Lung (tissue), 11 donors: ENCODE measurements at regions not wholly inside any gene's neighbourhood (a gene's known extent, or its start where the extent isn't known, plus 50 kb on each side); places are given as distances from the start of the nearest gene placed in this dataset.
A peak's percentile ranks its signal among the peaks of the same experiment; 100 is the strongest.

ENCODE experiments used
- ATAC-seq: fragments of 200-7000 bp; cut with Tn5 transposase; one replicate; pipeline ENCODE4 v1.9.1; 2020; ENCODE audit warnings: moderate number of reproducible peaks; ENCODE audit not compliant: insufficient read depth, low FRiP score
- DNase-seq, 3 donors: peaks; one replicate each; pipeline ENCODE4 v3.0.0-alpha.2; 2013 to 2017
- H3K27ac ChIP-seq, 2 donors: one replicate each; pipeline ENCODE4 v1.5.1; 2013; ENCODE audit warnings: mild to moderate bottlenecking in 2 of 2, moderate library complexity in 2 of 2, control low read depth in 1 of 2, inconsistent platforms in 1 of 2, low read depth in 1 of 2, low read length in 1 of 2
- H3K27me3 ChIP-seq, 3 donors: one replicate each; pipeline ENCODE4 v1.5.1; 2013; ENCODE audit warnings: low read length in 2 of 3; ENCODE audit not compliant: control insufficient read depth in 3 of 3, insufficient read depth in 3 of 3
- H3K36me3 ChIP-seq, 4 donors: one replicate each; pipeline ENCODE4 v1.5.1; 2013; ENCODE audit warnings: low read length in 4 of 4, mild to moderate bottlenecking in 1 of 4, moderate library complexity in 1 of 4; ENCODE audit not compliant: control insufficient read depth in 4 of 4, insufficient read depth in 4 of 4
- H3K4me1 ChIP-seq, 5 donors: one replicate each; pipeline ENCODE4 v1.5.1; 2013; ENCODE audit warnings: low read length in 5 of 5, mild to moderate bottlenecking in 2 of 5, moderate library complexity in 1 of 5; ENCODE audit not compliant: control insufficient read depth in 5 of 5, insufficient read depth in 5 of 5
- H3K4me3 ChIP-seq: one replicate; pipeline ENCODE4 v1.5.1; 2013; ENCODE audit warnings: mild to moderate bottlenecking, control low read depth, moderate library complexity
- H3K9ac ChIP-seq, 2 donors: one replicate each; pipeline ENCODE4 v1.5.1; 2013; ENCODE audit warnings: low read length in 2 of 2, control low read depth in 1 of 2; ENCODE audit not compliant: insufficient read depth in 1 of 2
- H3K9me3 ChIP-seq, 4 donors: one replicate each; pipeline ENCODE4 v1.5.1; 2013; ENCODE audit warnings: low read length in 3 of 4, mild to moderate bottlenecking in 1 of 4, moderate library complexity in 1 of 4; ENCODE audit not compliant: control insufficient read depth in 4 of 4, insufficient read depth in 3 of 4
- WGBS, 2 donors: extraction: QIAGEN DNeasy Blood & Tissue Kit; methylation state at CpG; one replicate each; pipeline ENCODE4 v1.1.7; 2013; 5-methylcytosine and 5-hydroxymethylcytosine counted together
- TF ChIP-seq, protein P1 (sequence below): IDR thresholded peaks from 2 replicates; pipeline ENCODE4 v1.5.1; 2012; ENCODE audit warnings: mild to moderate bottlenecking; ENCODE audit errors: control extremely low read depth, extremely low read depth
- donor health status: control.
- donor health status: control.
- donor health status: Bipolar disorder and iron deficiency.
- donor health status: healthy.
- donor health status: DM: yes; HTN: yes; CAD: no.

DNA sequence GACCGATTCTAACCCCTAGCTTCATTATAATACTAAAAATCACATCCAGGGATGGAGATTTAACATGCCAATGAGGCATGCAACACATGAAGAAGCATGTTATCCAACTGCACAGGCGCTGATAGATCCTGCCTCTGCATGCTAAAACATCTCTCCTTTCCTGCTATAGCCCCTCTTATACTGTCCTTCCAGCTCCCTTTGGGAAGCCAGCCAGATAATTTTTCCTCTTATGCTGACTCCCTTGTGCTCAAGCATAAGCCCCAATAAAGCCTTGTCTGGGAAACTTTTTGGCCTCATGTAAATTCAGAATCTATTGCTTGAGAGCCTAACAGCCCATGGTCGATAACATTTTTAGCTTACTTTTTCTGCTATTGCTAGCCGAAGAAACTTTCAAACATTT is 404.3 kb downstream of the EPM2A start:
- no peaks in the 10 kb centered on the region for H3K36me3 ChIP-seq
- no peak for ATAC-seq
- H3K27ac ChIP-seq = no peak overlapping the region
- H3K9ac ChIP-seq = no peak overlapping the region
- H3K27me3 ChIP-seq = no peaks in the 10 kb centered on the region
- no peaks in the 10 kb centered on the region for H3K9me3 ChIP-seq
- 87 to 89% methylated on average over 4 of the region's 4 CpGs for WGBS, 2 donors
- DNase-seq = peak in 1 of 3 donors; percentile 10
- no peaks in the 10 kb centered on the region for H3K4me1 ChIP-seq
- TF ChIP-seq, protein P1, sequence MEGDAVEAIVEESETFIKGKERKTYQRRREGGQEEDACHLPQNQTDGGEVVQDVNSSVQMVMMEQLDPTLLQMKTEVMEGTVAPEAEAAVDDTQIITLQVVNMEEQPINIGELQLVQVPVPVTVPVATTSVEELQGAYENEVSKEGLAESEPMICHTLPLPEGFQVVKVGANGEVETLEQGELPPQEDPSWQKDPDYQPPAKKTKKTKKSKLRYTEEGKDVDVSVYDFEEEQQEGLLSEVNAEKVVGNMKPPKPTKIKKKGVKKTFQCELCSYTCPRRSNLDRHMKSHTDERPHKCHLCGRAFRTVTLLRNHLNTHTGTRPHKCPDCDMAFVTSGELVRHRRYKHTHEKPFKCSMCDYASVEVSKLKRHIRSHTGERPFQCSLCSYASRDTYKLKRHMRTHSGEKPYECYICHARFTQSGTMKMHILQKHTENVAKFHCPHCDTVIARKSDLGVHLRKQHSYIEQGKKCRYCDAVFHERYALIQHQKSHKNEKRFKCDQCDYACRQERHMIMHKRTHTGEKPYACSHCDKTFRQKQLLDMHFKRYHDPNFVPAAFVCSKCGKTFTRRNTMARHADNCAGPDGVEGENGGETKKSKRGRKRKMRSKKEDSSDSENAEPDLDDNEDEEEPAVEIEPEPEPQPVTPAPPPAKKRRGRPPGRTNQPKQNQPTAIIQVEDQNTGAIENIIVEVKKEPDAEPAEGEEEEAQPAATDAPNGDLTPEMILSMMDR = no peak
- no peak overlapping the region for H3K4me3 ChIP-seq

DNA sequence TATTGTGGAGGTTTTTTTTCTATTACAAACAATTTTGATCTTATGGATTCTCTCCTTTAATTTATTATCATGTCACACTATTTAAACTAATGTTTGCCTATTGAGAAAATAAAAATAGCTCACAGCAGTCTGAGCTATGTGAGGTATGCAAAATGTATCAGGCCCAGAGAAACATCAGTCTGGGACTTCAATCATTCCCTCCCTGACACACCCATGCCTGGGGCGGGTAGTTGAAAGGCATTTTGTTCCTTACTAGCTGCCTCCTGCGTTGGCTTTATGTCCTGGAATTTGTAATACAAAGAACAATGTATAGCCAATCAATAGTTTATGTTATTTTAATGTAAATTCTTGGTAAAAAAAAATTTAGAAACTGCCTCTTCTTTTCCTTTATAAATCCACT is 403.3 kb downstream of the EPM2A start:
- ATAC-seq = no peak
- 44 to 62% methylated on average over 2 of the region's 2 CpGs for WGBS, 2 donors
- DNase-seq = no peak
- no peaks in the 10 kb centered on the region for H3K4me1 ChIP-seq
- H3K27me3 ChIP-seq = no peaks in the 10 kb centered on the region
- TF ChIP-seq, protein P1 = no peak
- no peak overlapping the region for H3K27ac ChIP-seq
- no peak overlapping the region for H3K4me3 ChIP-seq
- no peaks in the 10 kb centered on the region for H3K9me3 ChIP-seq
- no peaks in the 10 kb centered on the region for H3K36me3 ChIP-seq
- H3K9ac ChIP-seq = no peak overlapping the region

DNA sequence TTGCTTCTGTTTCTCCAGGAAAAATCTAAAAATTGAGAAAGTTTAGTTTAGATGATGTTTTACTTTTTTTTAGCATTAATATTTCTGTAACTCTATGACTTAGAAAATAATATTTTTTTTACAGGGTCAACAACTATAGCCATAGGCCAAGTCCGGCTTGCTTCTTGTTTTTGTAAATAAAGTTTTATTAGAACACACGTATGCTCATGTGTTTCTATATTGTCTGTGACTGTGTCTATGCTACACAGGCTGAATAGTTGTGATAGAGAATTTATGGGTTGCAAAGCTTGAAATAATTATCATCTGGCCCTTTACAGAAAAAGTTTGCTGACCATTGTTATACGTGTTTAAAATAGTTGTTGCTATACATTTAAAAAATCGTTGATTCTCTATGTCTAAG is 399.2 kb downstream of the EPM2A start:
- no peak for ATAC-seq
- Histone ChIP-seq H3K9ac (no peak overlapping the region), H3K36me3 (no peaks in the 10 kb centered on the region), H3K4me3 (no peak overlapping the region), H3K27ac (no peak overlapping the region), H3K27me3 (no peaks in the 10 kb centered on the region), H3K4me1 (no peaks in the 10 kb centered on the region), H3K9me3 (no peaks in the 10 kb centered on the region)
- TF ChIP-seq, protein P1 = no peak
- 92 to 94% methylated on average over 4 of the region's 4 CpGs for WGBS, 2 donors
- DNase-seq = no peak

DNA sequence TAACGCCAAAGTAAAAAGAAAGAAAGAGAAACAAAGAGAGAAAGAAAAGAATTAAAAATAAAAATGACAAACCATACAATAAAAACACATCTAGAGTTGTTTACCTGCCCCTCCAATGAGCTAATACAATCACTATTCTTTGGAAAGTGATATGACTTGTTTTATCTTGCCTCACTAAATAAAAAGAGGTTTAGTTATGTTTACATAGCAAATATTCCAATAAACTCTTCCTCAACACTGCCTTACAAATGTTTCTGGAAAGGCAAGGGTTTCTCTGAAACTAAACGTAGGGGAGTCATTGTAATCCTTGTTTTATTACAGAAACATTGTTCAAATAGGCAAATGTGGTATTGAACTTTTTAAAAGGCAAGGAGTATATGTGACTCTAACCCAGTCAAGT is 396.2 kb downstream of the EPM2A start:
- Histone ChIP-seq H3K9ac (no peak overlapping the region), H3K27me3 (no peaks in the 10 kb centered on the region), H3K9me3 (no peaks in the 10 kb centered on the region), H3K4me1 (no peaks in the 10 kb centered on the region), H3K27ac (no peak overlapping the region), H3K4me3 (no peak overlapping the region), H3K36me3 (no peaks in the 10 kb centered on the region)
- 52 to 71% methylated on average over 2 of the region's 2 CpGs for WGBS, 2 donors
- DNase-seq = no peak
- no peak for ATAC-seq
- TF ChIP-seq, protein P1 = no peak
